Erythroblast (primary cell): ENCODE measurements at regions not wholly inside any gene's neighbourhood (a gene's known extent, or its start where the extent isn't known, plus 50 kb on each side); places are given as distances from the start of the nearest gene placed in this dataset.
A peak's percentile ranks its signal among the peaks of the same experiment; 100 is the strongest.

Experiments used
- DNase-seq, 2 experiments: peaks; one replicate each; lab custom pipeline; 2025; lab: John Stamatoyannopoulos, UW
- GATA1 ChIP-seq: IDR thresholded peaks from 2 replicates; pipeline ENCODE4 v1.6.1; 2011; ENCODE audit warnings: low read depth, mild to moderate bottlenecking, control low read depth, low read length, moderate library complexity
- POLR2A ChIP-seq: IDR thresholded peaks from 2 replicates; pipeline ENCODE4 v1.6.1; 2011; ENCODE audit warnings: mild to moderate bottlenecking, low read length

- no peak for DNase-seq
- TF ChIP-seq GATA1 (no peak), POLR2A (no peak)
Observed at GRCh38 chr1:5473268-5473667, 519.0 kb downstream of the NPHP4 start.

- no peak for TF ChIP-seq GATA1
- no peak for TF ChIP-seq POLR2A
- DNase-seq: no peak
Observed at GRCh38 chr1:5466487-5466886, 525.7 kb downstream of the NPHP4 start.

GRCh38 chr1:5465281-5465711, 526.9 kb downstream of the NPHP4 start:
- no peak for TF ChIP-seq POLR2A
- no peak for TF ChIP-seq GATA1

GRCh38 chr1:5464366-5464765, 527.9 kb downstream of the NPHP4 start:
- no peak for TF ChIP-seq POLR2A
- no peak for TF ChIP-seq GATA1
- DNase-seq: no peak

More at GRCh38 chr1:5465281-5465711, 526.9 kb downstream of the NPHP4 start:
- no peak for DNase-seq

GRCh38 chr1:5460974-5461373, 531.3 kb downstream of the NPHP4 start:
- no peak for DNase-seq
- TF ChIP-seq GATA1: no peak
- no peak for TF ChIP-seq POLR2A

GRCh38 chr1:5459839-5460610, 532.2 kb downstream of the NPHP4 start:
- DNase-seq: no peak
- TF ChIP-seq POLR2A (no peak), GATA1 (no peak)

GRCh38 chr1:5458248-5458647, 534.0 kb downstream of the NPHP4 start:
- TF ChIP-seq POLR2A: no peak
- no peak for TF ChIP-seq GATA1
- no peak for DNase-seq

GRCh38 chr1:5456090-5456811, 536.0 kb downstream of the NPHP4 start:
- peak in 1 of 2 experiments; percentile 9 for DNase-seq
- TF ChIP-seq GATA1 (no peak), POLR2A (no peak)

- DNase-seq: no peak
- TF ChIP-seq GATA1 (no peak), POLR2A (no peak)
Observed at GRCh38 chr1:5455651-5456050, 536.6 kb downstream of the NPHP4 start.

GRCh38 chr1:5455056-5455455, 537.2 kb downstream of the NPHP4 start:
- no peak for DNase-seq
- no peak for TF ChIP-seq POLR2A
- TF ChIP-seq GATA1: no peak

GRCh38 chr1:5453347-5453746, 538.9 kb downstream of the NPHP4 start:
- no peak for DNase-seq
- TF ChIP-seq POLR2A (no peak), GATA1 (no peak)

GRCh38 chr1:5451671-5452070, 540.6 kb downstream of the NPHP4 start:
- TF ChIP-seq POLR2A (no peak), GATA1 (no peak)
- DNase-seq: no peak

GRCh38 chr1:5448486-5448885, 543.7 kb downstream of the NPHP4 start:
- TF ChIP-seq POLR2A (no peak), GATA1 (no peak)
- peak in 1 of 2 experiments; percentile 6 for DNase-seq

- DNase-seq: no peak
- no peak for TF ChIP-seq GATA1
- TF ChIP-seq POLR2A: no peak
Observed at GRCh38 chr1:5447503-5447960, 544.7 kb downstream of the NPHP4 start.
